Transverse colon (tissue), 3 donors: ENCODE measurements at regions not wholly inside any gene's neighbourhood (a gene's known extent, or its start where the extent isn't known, plus 50 kb on each side); places are given as distances from the start of the nearest gene placed in this dataset.

Source experiments
- CTCF ChIP-seq, 5 experiments: fragments of 200-600 bp in 3 of 5; fragments of 450-650 bp in 2 of 5; sonication (generic) in 3 of 5; IDR thresholded peaks; 1 replicate in 2 of 5; 2 replicates in 3 of 5; pipeline ENCODE4 v1.5.1; 2016 to 2017; ENCODE audit warnings: antibody characterized with exemption in 5 of 5, inconsistent platforms in 3 of 5, mild to moderate bottlenecking in 2 of 5, moderate library complexity in 1 of 5
- POLR2A ChIP-seq: fragments of 450-650 bp; IDR thresholded peaks from one replicate; pipeline ENCODE4 v1.6.1; 2016; ENCODE audit warnings: antibody characterized with exemption, mild to moderate bottlenecking, moderate library complexity

- TF ChIP-seq CTCF (IDR thresholded peaks at IDR 0.05) (no peak), POLR2A (no peak)
Measured at GRCh38 chr12:75834591-75834990, 197.0 kb downstream of the PHLDA1 start.
